Stimulated activated CD8-positive, alpha-beta memory T cell treated with anti-CD3 and anti-CD28 coated beads, Interleukin-7, amount 100 ng/mL, for 1 hour (primary cell): ENCODE measurements at regions not wholly inside any gene's neighbourhood (a gene's known extent, or its start where the extent isn't known, plus 50 kb on each side); places are given as distances from the start of the nearest gene placed in this dataset.

Experiments
- DNase-seq, 2 donors: peaks; one replicate each; pipeline ENCODE4 v3.0.0-alpha.2; 2020; ENCODE audit warnings: low read depth in 2 of 2

DNA sequence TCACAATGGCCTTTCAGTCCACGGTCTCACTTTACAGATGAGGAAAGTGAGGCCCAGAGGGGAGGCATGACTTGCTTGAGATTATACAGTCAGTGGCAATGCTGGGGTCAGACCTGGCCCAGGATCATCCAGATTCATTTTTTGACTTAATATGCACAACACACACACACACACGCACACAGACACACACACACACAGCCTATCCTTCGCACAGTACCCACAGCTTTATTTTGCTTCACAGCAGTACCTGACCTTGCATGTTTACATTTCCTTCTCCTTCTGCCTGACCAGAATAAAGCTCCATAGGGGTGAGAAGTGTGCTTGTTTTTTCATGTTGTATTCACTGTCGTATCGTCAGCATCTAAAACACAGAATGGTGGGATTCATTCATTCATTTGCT, 79.8 kb downstream of the VEGFA start:
- DNase-seq: no peak

DNA sequence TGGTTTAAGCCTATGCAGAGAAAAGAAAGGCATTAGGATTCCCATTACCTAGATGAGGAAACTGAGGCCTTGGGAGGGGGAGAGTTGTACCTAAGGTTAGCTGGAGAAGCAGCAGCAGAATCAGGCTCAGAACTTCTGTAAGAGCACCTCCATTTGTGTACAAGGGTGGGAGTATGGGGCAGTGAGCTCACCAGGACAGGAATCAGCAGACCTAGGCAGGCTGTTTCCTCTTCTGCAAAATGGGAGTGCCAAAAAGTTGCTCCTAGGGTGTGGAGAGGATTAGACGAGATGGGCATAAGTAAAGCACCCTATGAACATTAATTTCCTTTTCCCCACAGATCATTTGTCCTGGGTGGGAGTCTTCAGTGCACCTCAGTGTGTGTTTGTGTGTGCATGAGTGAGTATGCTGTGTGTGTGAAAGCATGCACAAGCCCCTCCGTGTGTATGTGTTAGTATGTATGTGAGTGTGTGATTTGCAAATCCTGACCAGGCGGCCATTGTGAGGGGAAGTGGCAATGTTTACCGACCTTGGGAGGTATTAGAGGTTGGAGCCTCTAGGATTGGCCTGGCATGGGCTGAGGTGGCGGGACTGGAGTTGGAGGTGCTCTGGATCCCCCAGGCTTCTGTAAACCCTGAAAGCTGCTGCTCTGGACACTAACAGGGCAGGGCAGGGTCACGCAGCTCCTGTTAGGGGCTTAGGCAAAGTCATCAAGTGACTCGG, 78.8 kb downstream of the VEGFA start:
- no peak for DNase-seq

DNA sequence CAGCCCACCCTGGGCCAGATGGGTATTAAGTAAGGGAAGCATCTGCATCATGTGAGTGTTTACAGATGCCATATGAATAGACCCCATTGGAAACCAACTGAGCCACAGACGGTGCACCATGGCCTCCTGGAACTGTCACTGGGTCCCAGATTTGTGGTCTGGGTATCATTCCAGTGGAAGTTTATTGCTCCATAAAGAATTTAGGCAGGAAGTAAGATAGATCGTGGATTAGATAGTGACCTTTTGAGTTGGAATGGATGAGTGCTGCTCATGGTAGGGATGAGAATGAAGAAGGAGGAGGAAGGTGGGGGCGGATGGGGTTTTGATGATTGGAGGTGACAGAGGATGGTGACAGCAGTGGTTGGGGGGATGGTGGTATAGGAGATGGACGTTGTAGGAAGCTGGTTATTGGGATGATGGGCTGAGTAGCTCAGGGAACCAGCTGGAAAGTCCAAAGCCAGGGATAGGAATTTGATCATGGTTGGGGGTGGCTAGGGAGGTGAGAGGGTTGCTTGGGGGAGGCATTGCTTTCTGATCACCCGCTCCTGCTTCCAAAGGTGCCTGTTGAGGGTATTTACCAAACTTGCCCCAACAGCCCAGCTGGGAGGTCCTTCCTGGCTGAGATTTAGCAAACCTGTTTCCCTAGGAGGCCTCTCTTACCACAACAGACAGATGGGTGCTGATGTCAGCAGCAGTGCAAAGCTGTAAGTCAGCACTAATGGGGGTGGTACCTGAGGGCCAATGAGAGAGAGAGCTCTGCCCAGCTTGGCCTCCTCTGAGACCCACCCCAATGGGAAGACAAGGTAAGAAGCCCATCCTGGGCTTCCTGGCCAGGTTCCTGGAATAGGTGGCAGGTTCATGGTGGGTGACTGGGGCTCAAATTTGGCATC, 78.0 kb downstream of the VEGFA start:
- no peak for DNase-seq

DNA sequence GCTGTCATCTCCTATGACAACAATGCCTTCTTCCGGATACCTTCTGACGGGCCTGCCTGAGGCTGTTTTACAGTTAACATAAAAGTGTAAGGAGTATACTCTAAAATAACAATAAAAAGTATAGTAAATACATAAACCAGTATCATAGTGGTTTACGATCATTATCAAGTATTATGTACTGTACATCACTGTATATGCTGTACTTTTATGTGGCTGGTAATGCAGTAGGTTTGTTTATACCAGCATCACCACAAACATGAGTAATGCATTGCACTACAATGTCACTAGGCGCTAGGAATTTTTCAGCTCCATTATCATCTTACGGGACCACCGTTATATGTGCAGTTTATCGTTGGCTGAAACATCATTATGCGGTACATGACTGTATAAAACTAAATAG, 76.5 kb downstream of the VEGFA start:
- DNase-seq: no peak

DNA sequence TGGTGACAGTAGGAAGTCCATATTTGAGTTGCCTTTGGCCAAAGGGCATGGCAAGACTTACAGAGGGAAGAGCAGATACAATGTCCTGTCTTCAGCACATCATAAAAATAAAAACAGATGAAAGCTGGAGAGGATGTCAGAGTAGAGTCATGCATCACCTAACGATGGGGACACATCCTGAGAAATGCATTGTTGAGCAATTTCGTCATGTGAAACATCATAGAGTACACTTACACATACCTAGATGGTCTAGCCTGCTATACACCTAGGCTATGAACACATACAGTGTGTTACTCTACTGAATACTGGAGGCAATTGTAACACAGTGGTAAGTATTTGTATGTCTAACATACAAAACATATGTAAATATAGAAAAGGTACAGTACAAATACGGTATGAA, 75.6 kb downstream of the VEGFA start:
- DNase-seq: no peak

DNA sequence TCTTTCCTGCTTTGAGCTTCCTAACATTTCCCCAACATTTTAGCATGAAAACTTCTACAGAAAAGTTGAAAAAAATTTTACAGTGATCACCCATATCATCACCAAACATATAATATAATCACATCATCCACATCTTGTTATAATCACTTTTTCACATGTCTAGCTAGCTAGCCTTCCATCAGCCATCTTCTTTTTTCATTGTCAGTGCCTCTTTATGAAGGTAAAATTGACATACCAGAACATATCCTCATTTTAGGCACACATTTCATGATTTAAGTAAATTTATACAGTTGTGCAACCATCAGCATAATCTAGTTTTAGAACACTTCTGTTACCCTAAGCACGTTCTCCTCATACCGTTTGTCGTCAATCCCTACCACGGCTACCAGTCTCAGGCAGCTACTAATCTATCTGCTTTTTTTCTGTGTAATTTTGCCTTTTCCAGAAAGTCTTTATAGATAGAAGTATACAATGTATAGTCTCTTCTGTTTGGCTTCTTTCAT, 73.7 kb downstream of the VEGFA start:
- DNase-seq: no peak

DNA sequence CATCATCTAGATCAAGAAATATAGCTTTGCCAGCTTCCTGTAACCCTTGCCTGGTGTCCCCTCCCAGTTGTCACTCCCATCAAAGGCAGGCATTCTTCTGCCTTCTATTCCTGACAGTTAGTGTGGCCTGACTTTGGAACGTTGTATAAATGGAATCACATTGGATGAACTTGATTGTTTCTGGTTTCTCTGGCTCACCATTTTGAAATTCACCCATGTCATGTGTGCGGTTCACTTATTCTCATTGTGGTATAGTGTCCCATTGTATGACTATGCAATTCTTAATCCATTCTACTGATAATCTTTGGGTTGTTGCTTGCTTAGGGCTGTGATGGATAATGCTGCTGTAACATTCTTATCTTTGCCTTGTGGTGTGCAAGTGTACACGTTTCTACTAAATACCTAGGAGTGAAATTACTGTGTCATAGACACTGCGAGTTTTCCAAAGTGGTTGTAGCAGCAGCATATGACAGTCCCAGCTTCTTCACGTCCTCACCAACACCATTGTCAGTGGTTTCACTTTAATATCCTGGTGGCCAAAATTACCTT, 73.2 kb downstream of the VEGFA start:
- no peak for DNase-seq

DNA sequence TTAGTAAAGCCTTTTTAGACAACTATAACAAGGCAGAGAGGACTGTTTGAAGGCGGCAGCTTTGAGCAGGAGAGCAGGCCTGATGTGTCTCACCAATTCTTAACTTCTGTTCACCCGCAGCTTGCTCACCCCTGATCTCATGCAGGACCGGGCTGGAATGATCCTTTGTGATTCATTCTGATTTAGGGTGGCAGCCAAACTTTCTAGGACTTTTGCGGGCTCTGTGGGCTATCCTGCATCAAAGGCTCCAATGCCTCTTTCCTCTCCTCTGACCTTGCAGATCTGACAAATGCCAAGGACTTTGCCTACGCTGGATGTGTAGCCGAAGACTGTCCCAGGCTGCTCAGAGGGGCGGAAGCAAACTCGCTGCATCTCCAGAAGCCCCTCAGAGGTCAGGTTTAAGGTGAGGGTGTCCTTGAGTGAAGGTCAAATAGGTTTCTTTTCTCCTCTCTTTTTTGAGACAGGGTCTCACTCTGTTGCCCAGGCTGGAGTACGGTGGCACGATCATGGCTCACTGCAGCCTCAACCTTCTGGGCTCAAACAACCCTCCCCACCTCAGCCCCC, 72.3 kb downstream of the VEGFA start:
- DNase-seq: no peak

DNA sequence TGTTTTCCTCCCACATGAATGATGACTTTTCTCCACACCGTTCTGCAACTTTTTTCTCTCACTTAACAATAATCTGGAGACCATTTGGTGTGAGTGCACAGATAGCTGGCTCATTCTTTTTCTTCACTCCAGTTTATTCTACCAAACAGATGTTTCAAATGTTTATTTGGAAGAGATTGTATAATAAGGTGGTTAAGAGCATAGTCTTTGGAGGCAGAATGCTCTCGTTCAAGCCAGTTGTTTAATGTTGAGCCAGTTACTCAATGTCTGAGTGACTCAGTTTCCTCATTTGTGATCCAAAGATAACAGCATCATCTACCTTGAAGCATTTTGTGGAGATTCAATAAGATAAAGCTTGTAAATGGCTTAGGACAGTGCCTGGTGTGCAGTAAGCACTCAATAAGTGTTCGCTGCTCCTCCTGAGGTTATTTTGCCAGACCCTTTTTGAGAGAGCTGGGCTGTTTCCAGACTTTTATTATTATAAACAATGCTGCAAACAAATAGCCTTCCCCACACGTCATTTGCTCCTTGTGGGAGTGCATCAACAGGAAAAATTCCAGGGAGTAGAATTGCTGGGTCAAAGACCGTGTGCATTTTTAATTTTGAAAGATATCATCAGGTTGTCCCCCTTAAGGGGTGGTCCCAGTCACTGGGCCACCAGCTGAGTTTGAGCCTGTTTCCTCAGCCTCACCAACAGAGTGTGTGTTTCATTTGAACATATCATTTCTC, 70.6 kb downstream of the VEGFA start:
- no peak for DNase-seq

DNA sequence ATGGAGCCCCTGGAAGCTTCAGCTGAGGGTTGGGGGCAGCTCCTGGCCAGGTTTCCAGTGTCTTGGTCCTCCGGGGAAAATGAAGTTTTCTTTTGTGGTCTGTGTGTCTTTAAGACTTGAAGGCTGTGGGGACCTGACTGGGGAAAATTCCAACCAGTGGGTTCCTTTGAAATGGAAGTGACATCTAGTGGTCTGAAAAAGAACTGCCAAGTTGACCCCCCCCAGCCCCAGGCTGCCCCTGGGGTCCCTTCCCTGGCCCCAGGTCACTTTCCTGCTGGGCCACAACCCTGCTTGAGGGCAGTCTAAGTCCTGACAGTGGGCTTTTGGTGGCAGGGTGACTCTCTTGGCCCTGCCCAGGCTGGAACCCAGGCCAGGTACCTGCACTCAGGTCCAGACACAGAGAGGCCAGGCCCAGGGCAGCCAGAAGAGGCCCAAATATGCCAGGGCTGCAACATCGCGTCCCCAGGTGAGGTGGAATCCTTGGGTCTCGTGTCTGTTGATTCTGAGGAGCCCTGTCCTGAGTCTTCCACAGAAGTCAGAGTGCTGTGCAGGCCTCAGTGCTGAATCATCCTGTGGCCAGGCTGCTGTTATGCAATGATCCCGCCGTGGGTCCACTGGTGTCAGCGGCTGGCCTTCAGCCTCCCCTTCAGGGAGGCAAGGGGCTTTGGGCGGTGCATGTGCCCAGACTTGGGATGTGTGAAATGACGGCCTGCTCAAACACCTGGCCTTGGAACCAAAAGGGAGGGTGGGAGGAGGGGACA, 68.4 kb downstream of the VEGFA start:
- no peak for DNase-seq

DNA sequence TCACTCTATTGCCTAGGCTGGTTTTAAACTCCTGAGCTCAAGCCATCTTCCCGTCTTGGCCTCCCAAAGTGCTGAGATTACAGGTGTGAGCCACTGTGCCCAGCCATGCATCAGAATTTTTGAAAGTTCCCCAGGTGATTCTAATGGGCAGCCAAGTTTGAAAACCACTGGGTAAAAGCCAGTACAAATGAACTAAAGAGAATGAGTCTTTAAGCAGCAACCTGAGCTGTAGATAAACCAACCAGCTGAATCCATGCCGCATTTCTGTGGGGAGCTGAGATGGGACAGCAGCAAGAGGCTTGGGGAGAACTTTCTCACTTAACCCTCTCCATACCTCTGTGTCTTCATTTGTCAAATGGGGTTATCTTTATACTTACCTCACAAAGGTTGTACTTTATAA, 67.5 kb downstream of the VEGFA start:
- DNase-seq: no peak

DNA sequence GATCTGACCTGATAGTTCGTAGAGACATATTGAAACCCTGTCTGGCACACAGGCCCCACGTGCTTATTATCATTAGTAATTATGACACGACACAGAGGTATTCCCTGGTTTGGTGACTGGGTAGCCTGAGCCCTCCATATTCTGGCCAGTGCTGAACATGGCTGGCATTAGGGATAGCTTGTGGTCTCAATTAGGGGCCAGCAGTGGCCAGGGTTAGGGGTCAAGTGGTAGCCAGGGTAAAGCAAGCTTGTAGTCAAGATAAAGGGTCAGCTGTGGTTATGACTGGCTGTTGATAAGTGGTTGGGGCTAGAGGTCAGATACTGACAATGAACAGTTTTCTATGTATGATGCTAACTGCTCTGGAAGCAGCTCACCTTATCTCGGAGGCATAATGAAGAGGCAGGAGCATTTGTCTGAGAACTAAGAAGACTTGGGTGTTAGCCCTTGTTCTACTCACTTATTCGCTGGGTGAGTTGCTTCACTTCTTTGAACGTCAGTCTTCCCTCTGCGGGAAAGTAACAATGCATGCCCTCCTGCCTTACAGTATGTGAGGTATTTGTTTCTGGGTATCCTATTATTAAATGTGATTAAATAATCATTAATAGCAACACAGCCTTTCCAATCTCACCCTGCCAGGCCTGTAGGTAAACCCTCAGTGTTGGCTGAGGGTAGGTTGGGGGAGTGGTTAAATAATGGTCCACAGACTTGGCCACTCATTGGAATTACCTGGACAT, 66.7 kb downstream of the VEGFA start:
- no peak for DNase-seq
